SK-N-SH (cell line): ENCODE measurements at regions not wholly inside any gene's neighbourhood (a gene's known extent, or its start where the extent isn't known, plus 50 kb on each side); places are given as distances from the start of the nearest gene placed in this dataset.

Experiments used
- CTCF ChIA-PET: fragments of 300-600, 350-600 bp; formaldehyde crosslinking; extraction: SDS; loops from one replicate; lab custom pipeline; 2021; lab: Yijun Ruan, JAX
- POLR2A ChIA-PET: fragments of 350-600 bp; sonication (Branson Sonifier 250); formaldehyde crosslinking; extraction: SDS; loops from one replicate; lab custom pipeline; 2020; ENCODE audit warnings: antibody characterized with exemption, inconsistent platforms; lab: Yijun Ruan, JAX
- DNase-seq: peaks from one replicate; pipeline ENCODE4 v3.0.0; 2012
- H2AFZ ChIP-seq: fragments of 200-600 bp; sonication (generic); 2 replicates; pipeline ENCODE4 v1.8.1; 2016; ENCODE audit warnings: antibody characterized with exemption, mild to moderate bottlenecking, low read depth
- H3F3A ChIP-seq: fragments of 200-600 bp; sonication (generic); replicated peaks from 2 replicates; pipeline ENCODE3; 2016; ENCODE audit warnings: antibody characterized with exemption, mild to moderate bottlenecking; ENCODE audit not compliant: insufficient read depth
- H3K27ac ChIP-seq, 2 experiments: fragments of 200-500 bp in 1 of 2; fragments of 200-600 bp in 1 of 2; sonication (Bioruptor generic) in 1 of 2; sonication (generic), shearing (Covaris generic) in 1 of 2; 2 replicates each; pipeline versions ENCODE4 v1.5.1 to v1.6.1; 2014 to 2016; ENCODE audit warnings: low read depth in 2 of 2, inconsistent platforms in 1 of 2, low read length in 1 of 2, mild to moderate bottlenecking in 1 of 2, mixed read lengths in 1 of 2
- H3K27me3 ChIP-seq: fragments of 200-600 bp; sonication (generic), shearing (Covaris generic); 2 replicates; pipeline ENCODE4 v1.6.1; 2016; ENCODE audit warnings: mixed run types; ENCODE audit not compliant: insufficient read depth
- H3K36me3 ChIP-seq, 2 experiments: fragments of 200-500 bp in 1 of 2; fragments of 200-600 bp in 1 of 2; sonication (Bioruptor generic) in 1 of 2; sonication (generic) in 1 of 2; replicated peaks in 1 of 2; 2 replicates each; pipeline versions ENCODE3 to v1.5.1; 2014 to 2016; ENCODE audit warnings: low read length in 1 of 2, mild to moderate bottlenecking in 1 of 2; ENCODE audit not compliant: insufficient read depth in 2 of 2, control insufficient read depth in 1 of 2
- H3K4me1 ChIP-seq, 2 experiments: fragments of 200-500 bp in 1 of 2; fragments of 200-600 bp in 1 of 2; sonication (Bioruptor generic) in 1 of 2; sonication (generic), shearing (Covaris generic) in 1 of 2; 2 replicates each; pipeline versions ENCODE4 v1.5.1 to v1.6.1; 2014 to 2016; ENCODE audit warnings: low read depth in 1 of 2, low read length in 1 of 2, mixed run types in 1 of 2; ENCODE audit not compliant: insufficient read depth in 2 of 2, control insufficient read depth in 1 of 2
- H3K4me2 ChIP-seq: fragments of 200-600 bp; sonication (generic), shearing (Covaris generic); 2 replicates; pipeline ENCODE4 v1.6.1; 2017; ENCODE audit warnings: mixed run types
- H3K4me3 ChIP-seq, 2 experiments: fragments of 200-500 bp in 1 of 2; fragments of 200-600 bp in 1 of 2; sonication (Bioruptor generic) in 1 of 2; sonication (generic), shearing (Covaris generic) in 1 of 2; 2 replicates each; pipeline versions ENCODE4 v1.5.1 to v1.8.1; 2014 to 2016; ENCODE audit warnings: low read depth in 2 of 2, inconsistent platforms in 1 of 2, low read length in 1 of 2, mild to moderate bottlenecking in 1 of 2, mixed read lengths in 1 of 2, moderate library complexity in 1 of 2
- H3K79me2 ChIP-seq: fragments of 200-600 bp; sonication (generic); 2 replicates; pipeline ENCODE4 v1.8.1; 2017; ENCODE audit warnings: mild to moderate bottlenecking; ENCODE audit not compliant: insufficient read depth
- H3K9ac ChIP-seq: fragments of 200-600 bp; sonication (generic); 2 replicates; pipeline ENCODE4 v1.6.1; 2017; ENCODE audit warnings: mixed run types
- H3K9me2 ChIP-seq: fragments of 200-600 bp; sonication (generic); 2 replicates; pipeline ENCODE4 v1.6.1; 2017; ENCODE audit warnings: mixed run types
- H3K9me3 ChIP-seq: fragments of 200-600 bp; sonication (generic); 2 replicates; pipeline ENCODE4 v1.6.1; 2017; ENCODE audit warnings: mixed run types, mild to moderate bottlenecking, moderate library complexity
- H4K20me1 ChIP-seq: fragments of 200-600 bp; sonication (generic); 2 replicates; pipeline ENCODE4 v1.6.1; 2017; ENCODE audit warnings: mild to moderate bottlenecking, mixed run types; ENCODE audit not compliant: insufficient read depth
- CTCF ChIP-seq: fragments of 200-600 bp; sonication (generic); IDR thresholded peaks from 2 replicates; pipeline ENCODE4 v1.6.1; 2017; ENCODE audit warnings: antibody characterized with exemption, mild to moderate bottlenecking, moderate library complexity
- ELF1 ChIP-seq: IDR thresholded peaks from 2 replicates; pipeline ENCODE4 v1.4.0; 2012
- FOXJ3 ChIP-seq: sonication (generic); formaldehyde crosslinking; IDR thresholded peaks from 2 replicates; pipeline ENCODE4 v1.5.1; 2020; ENCODE audit warnings: mild to moderate bottlenecking, missing genetic modification reagents
- FOXM1 ChIP-seq: IDR thresholded peaks from 2 replicates; pipeline ENCODE4 v1.4.0; 2012; ENCODE audit warnings: low read depth, mild to moderate bottlenecking
- NFIC ChIP-seq: IDR thresholded peaks from 2 replicates; pipeline ENCODE4 v1.4.0; 2012; ENCODE audit warnings: borderline replicate concordance
- NRF1 ChIP-seq: IDR thresholded peaks from 2 replicates; pipeline ENCODE4 v1.6.1; 2012; ENCODE audit warnings: low read depth, mild to moderate bottlenecking, low read length
- SIN3A ChIP-seq: IDR thresholded peaks from 2 replicates; pipeline ENCODE4 v1.6.1; 2012; ENCODE audit warnings: low read depth, mild to moderate bottlenecking, low read length, moderate library complexity, borderline replicate concordance
- WGBS: methylation state at CpG from one replicate; pipeline ENCODE4 v1.1.6; 2017; ENCODE audit warnings: low lambda C conversion rate; 5-methylcytosine and 5-hydroxymethylcytosine counted together

- TF ChIP-seq CTCF: no peak
These were observed 140.2 kb downstream of the AACS start (continued) for GRCh38 chr12:125205386-125205785.

- Histone ChIP-seq H3K27ac (no peak overlapping the region), H3K27me3 (no peaks in the 10 kb centered on the region; the same call in 1 of the 2 replicates), H3K36me3 (no peaks in the 10 kb centered on the region), H3K9me3 (no peaks in the 10 kb centered on the region), H3K9me2 (no peaks in the 10 kb centered on the region), H3K9ac (no peak overlapping the region), H4K20me1 (no peaks in the 10 kb centered on the region), H3K79me2 (no peaks in the 10 kb centered on the region), H3K4me1 (no peaks in the 10 kb centered on the region), H3F3A (no peaks in the 10 kb centered on the region), H2AFZ (no peak overlapping the region), H3K4me3 (no peak overlapping the region), H3K4me2 (no peak overlapping the region)
- no peak for DNase-seq
- TF ChIP-seq ELF1 (no peak), SIN3A (no peak), NRF1 (no peak)
- POLR2A ChIA-PET: no interaction called here
- CTCF ChIA-PET: interaction anchor here (1.5 to 2.3 kb wide), 2 partner anchors 23 to 125 kb away, joined by 3 to 11 read pairs; no protein-coding TSS in a partner anchor
- 9% methylated on average over 9 of the region's 9 CpGs for WGBS
These were observed 141.5 kb downstream of the AACS start for GRCh38 chr12:125206711-125207110.

GRCh38 chr12:125208334-125208733 lies 143.1 kb downstream of the AACS start:
- Histone ChIP-seq H3K9me3 (no peaks in the 10 kb centered on the region), H2AFZ (no peak overlapping the region), H3K9me2 (no peaks in the 10 kb centered on the region), H3K36me3 (no peaks in the 10 kb centered on the region), H3K4me1 (no peaks in the 10 kb centered on the region), H4K20me1 (no peaks in the 10 kb centered on the region), H3K4me2 (no peak overlapping the region), H3K27ac (no peak overlapping the region), H3K4me3 (no peak overlapping the region), H3K9ac (no peak overlapping the region), H3K79me2 (no peaks in the 10 kb centered on the region), H3F3A (no peaks in the 10 kb centered on the region), H3K27me3 (no peaks in the 10 kb centered on the region; the same call in 1 of the 2 replicates)
- TF ChIP-seq FOXM1: no peak
- no peak for TF ChIP-seq NFIC
- no peak for TF ChIP-seq FOXJ3
- no peak for TF ChIP-seq CTCF
- no peak for DNase-seq
- 26% methylated on average over 5 of the region's 5 CpGs for WGBS
- ChIA-PET CTCF (interaction anchor here (2.3 kb wide), 1 partner anchor 25 kb away, joined by 11 read pairs; no protein-coding TSS in a partner anchor), POLR2A (no interaction called here)
